Pancreas (tissue), 10 donors: ENCODE measurements at regions not wholly inside any gene's neighbourhood (a gene's known extent, or its start where the extent isn't known, plus 50 kb on each side); places are given as distances from the start of the nearest gene placed in this dataset.

Experiments used
- ATAC-seq, 4 donors: fragments of 200-7000 bp; cut with Tn5 transposase; one replicate each; pipeline versions ENCODE4 v1.8.0 to v1.9.1; 2020; ENCODE audit warnings: mild to moderate bottlenecking in 4 of 4, moderate library complexity in 4 of 4
- DNase-seq, 6 donors: peaks; one replicate each; pipeline ENCODE4 v3.0.0-alpha.2; 2020
- FAIRE-seq: peaks from 2 replicates; lab custom pipeline; 2012; peaks lifted over from hg19 to GRCh38; lab: Jason Lieb, UNC
- H3K27ac ChIP-seq, 4 donors: fragments of 200-600 bp; sonication (generic); 1 replicate in 3 of 4; 2 replicates in 1 of 4; pipeline versions ENCODE4 v1.5.0 to v1.8.0; 2020
- H3K27me3 ChIP-seq, 4 donors: fragments of 200-600 bp; one replicate each; pipeline ENCODE4 v1.8.0; 2021
- H3K36me3 ChIP-seq, 3 donors: fragments of 200-600 bp; sonication (generic) in 1 of 3; one replicate each; pipeline versions ENCODE4 v1.5.0 to v1.8.0; 2020 to 2021
- H3K4me1 ChIP-seq, 3 donors: fragments of 200-600 bp; one replicate each; pipeline ENCODE4 v1.8.0; 2021
- H3K4me3 ChIP-seq, 4 donors: fragments of 200-600 bp; sonication (generic) in 2 of 4; one replicate each; pipeline versions ENCODE4 v1.5.0 to v1.8.0; 2020 to 2021
- H3K9me3 ChIP-seq, 4 donors: fragments of 200-600 bp; one replicate each; pipeline ENCODE4 v1.8.0; 2021
- WGBS, 2 donors: extraction: QIAGEN DNeasy Blood & Tissue Kit; methylation state at CpG; one replicate each; pipeline ENCODE4 v1.1.7; 2013; 5-methylcytosine and 5-hydroxymethylcytosine counted together
- intact Hi-C, 3 donors: fragments of 100-400 bp; cut with DNase I; formaldehyde crosslinking; loops; one replicate each; pipeline versions ENCODE4 v1.11.1 to v1.14.2; 2022
- TF ChIP-seq, protein P1 (sequence below), 4 donors: fragments of 200-600 bp; sonication (generic) in 3 of 4; IDR thresholded peaks; one replicate each; pipeline versions ENCODE4 v1.5.0 to v1.8.0; 2021; ENCODE audit warnings: antibody characterized with exemption in 4 of 4
- donor health status: healthy with polysubstance abuse.
- donor health status: DM: no; HTN: no; CAD: no; lungs with moderate emphysema.
- donor health status: DM: no; HTN: no; CAD: no.
- donor health status: control.
- donor health status: control.
- donor health status: Bipolar disorder and iron deficiency.
- donor health status: DM: yes; HTN: yes; CAD: no.
- donor health status: DM: no; HTN: no; CAD: no.
- donor health status: DM: no; HTN: no; CAD: no.
- donor health status: DM: yes; HTN: yes; CAD: no.

GRCh38 chr12:97968641-97969197 is 506.1 kb downstream of the RMST start:
- H3K27me3 ChIP-seq: no peaks in the 10 kb centered on the region
- no peak overlapping the region for H3K4me3 ChIP-seq
- WGBS, 2 donors: 35 to 43% methylated on average over 5 of the region's 5 CpGs
- FAIRE-seq (no peak), ATAC-seq (peak in 1 of 4 donors; percentile 67), DNase-seq (no peak)
- H3K9me3 ChIP-seq: no peaks in the 10 kb centered on the region
- no peaks in the 10 kb centered on the region for H3K4me1 ChIP-seq
- no peak overlapping the region for H3K27ac ChIP-seq
- intact Hi-C loops: no loop called here
- TF ChIP-seq, protein P1, sequence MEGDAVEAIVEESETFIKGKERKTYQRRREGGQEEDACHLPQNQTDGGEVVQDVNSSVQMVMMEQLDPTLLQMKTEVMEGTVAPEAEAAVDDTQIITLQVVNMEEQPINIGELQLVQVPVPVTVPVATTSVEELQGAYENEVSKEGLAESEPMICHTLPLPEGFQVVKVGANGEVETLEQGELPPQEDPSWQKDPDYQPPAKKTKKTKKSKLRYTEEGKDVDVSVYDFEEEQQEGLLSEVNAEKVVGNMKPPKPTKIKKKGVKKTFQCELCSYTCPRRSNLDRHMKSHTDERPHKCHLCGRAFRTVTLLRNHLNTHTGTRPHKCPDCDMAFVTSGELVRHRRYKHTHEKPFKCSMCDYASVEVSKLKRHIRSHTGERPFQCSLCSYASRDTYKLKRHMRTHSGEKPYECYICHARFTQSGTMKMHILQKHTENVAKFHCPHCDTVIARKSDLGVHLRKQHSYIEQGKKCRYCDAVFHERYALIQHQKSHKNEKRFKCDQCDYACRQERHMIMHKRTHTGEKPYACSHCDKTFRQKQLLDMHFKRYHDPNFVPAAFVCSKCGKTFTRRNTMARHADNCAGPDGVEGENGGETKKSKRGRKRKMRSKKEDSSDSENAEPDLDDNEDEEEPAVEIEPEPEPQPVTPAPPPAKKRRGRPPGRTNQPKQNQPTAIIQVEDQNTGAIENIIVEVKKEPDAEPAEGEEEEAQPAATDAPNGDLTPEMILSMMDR (IDR thresholded peaks at IDR 0.05): no peak
- H3K36me3 ChIP-seq: no peaks in the 10 kb centered on the region

DNA sequence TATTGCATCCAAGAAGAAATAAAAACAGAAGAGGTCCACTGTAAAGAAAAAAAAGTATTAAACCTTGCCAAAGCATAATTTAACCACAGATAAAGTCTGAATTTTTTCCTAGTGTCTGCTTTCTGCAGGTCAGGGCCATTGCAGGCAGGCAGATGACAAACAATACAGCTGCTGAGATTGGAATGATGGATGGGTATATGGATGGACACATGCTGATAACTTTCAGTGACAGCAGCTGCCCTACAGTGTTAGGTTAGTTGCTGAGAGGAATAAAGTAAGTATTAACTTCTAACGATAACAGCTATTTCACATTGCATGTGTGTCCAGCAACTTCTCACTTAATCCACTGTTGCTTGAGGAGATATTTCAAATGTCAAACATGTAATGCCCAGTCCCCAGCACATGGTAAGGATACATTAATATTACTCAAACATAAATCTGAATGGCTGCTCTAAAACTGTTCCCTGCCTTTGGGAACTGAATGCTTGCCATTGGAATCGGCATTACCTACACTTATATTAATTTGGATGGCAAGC is 515.3 kb downstream of the RMST start:
- TF ChIP-seq, protein P1 (IDR thresholded peaks at IDR 0.05): no peak
- FAIRE-seq (no peak), ATAC-seq (no peak), DNase-seq (no peak)
- no peaks in the 10 kb centered on the region for H3K27me3 ChIP-seq
- intact Hi-C loops: no loop called here
- 51 to 56% methylated on average over 2 of the region's 2 CpGs for WGBS, 2 donors
- H3K4me3 ChIP-seq: no peak overlapping the region
- no peaks in the 10 kb centered on the region for H3K36me3 ChIP-seq
- H3K9me3 ChIP-seq: no peaks in the 10 kb centered on the region
- no peaks in the 10 kb centered on the region for H3K4me1 ChIP-seq
- no peak overlapping the region for H3K27ac ChIP-seq

- no peak for DNase-seq
- no peak overlapping the region for H3K4me3 ChIP-seq
- ATAC-seq: no peak
- no peak for FAIRE-seq
- H3K9me3 ChIP-seq: no peaks in the 10 kb centered on the region
- 74 to 87% methylated on average over 3 of the region's 3 CpGs for WGBS, 2 donors
- H3K27me3 ChIP-seq: no peaks in the 10 kb centered on the region
- TF ChIP-seq, protein P1 (IDR thresholded peaks at IDR 0.05): no peak
- no peaks in the 10 kb centered on the region for H3K36me3 ChIP-seq
- H3K27ac ChIP-seq: no peak overlapping the region
- intact Hi-C loops: no loop called here
- H3K4me1 ChIP-seq: no peaks in the 10 kb centered on the region
These were observed 520.1 kb downstream of the RMST start for GRCh38 chr12:97982684-97983083.

DNA sequence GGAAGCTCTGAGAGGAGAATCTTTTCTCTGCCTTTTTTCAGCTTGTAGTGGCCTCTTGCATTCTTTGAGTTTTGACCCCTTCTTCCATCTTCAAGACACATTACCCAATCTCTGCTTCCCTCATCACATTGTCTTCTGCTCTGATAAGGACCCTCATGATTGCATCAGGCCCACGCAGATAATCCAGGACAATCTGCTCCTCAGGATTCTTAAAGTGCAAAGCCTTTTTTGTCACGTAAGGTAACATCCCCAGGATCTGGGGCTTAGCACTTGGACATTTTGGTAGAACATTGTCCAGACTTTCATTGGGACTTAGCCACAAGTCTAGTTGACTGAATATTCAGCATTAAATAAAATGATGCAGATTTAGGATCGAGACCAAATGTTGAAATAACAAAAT is 521.2 kb downstream of the RMST start:
- TF ChIP-seq, protein P1 (IDR thresholded peaks at IDR 0.05): no peak
- Histone ChIP-seq H3K4me1 (no peaks in the 10 kb centered on the region), H3K27me3 (no peaks in the 10 kb centered on the region), H3K9me3 (no peaks in the 10 kb centered on the region), H3K36me3 (no peaks in the 10 kb centered on the region), H3K4me3 (no peak overlapping the region), H3K27ac (no peak overlapping the region)
- ATAC-seq (no peak), FAIRE-seq (no peak), DNase-seq (no peak)
- 58 to 76% methylated on average over 3 of the region's 3 CpGs for WGBS, 2 donors
- intact Hi-C loops: no loop called here

DNA sequence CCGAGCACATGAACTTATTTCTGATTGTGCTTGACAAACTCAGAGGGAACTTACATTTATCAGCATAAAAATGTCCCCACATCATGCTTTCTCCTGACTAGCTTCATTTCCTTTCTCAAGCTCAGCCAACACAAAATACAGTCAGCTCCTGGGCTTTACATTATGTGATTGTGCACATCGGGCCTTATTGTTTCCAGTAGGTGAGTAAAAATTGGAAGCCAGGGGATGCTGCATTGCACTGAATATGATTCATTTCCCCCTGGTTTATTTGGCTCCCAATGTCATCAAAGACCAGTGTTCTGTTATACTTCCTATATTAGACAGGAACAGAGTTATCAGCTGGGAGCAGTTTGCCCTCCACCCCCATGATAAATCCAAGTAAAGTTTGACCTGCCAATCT is 521.8 kb downstream of the RMST start:
- FAIRE-seq: no peak

More for the DNA sequence above, 521.8 kb downstream of the RMST start:
- Histone ChIP-seq H3K27me3 (no peaks in the 10 kb centered on the region), H3K4me3 (no peak overlapping the region), H3K27ac (no peak overlapping the region), H3K9me3 (no peaks in the 10 kb centered on the region), H3K36me3 (no peaks in the 10 kb centered on the region), H3K4me1 (no peaks in the 10 kb centered on the region)
- TF ChIP-seq, protein P1 (IDR thresholded peaks at IDR 0.05): no peak
- 48 to 65% methylated on average over 2 of the region's 2 CpGs for whole genome bisulfite sequencing, 2 donors
- intact Hi-C loops: no loop called here
- ATAC-seq: no peak
- no peak for DNase-seq
